Cardiac fibroblast (primary cell): ENCODE measurements at regions not wholly inside any gene's neighbourhood (a gene's known extent, or its start where the extent isn't known, plus 50 kb on each side); places are given as distances from the start of the nearest gene placed in this dataset.
A peak's percentile ranks its signal among the peaks of the same experiment; 100 is the strongest.
"Not testable (repeated sequence)": the region's sequence is repeated elsewhere in the genome, so short reads cannot be mapped to it uniquely, and the experiment has no call there.

ENCODE experiments used
- DNase-seq, 2 donors: peaks; one replicate each; pipeline versions ENCODE4 v3.0.0 to v3.0.0-alpha.2; 2010; ENCODE audit warnings: low read depth in 2 of 2
- H3K4me3 ChIP-seq, 2 donors: replicated peaks in 1 of 2; 1 replicate in 1 of 2; 2 replicates in 1 of 2; pipeline ENCODE4 v1.5.1; 2011; ENCODE audit warnings: low read depth in 2 of 2, low read length in 2 of 2, mild to moderate bottlenecking in 2 of 2, moderate library complexity in 1 of 2
- TF ChIP-seq, protein P1 (sequence below): IDR thresholded peaks from one replicate; pipeline ENCODE4 v1.5.1; 2011; ENCODE audit warnings: low read depth, mild to moderate bottlenecking, low read length, inconsistent platforms

DNA sequence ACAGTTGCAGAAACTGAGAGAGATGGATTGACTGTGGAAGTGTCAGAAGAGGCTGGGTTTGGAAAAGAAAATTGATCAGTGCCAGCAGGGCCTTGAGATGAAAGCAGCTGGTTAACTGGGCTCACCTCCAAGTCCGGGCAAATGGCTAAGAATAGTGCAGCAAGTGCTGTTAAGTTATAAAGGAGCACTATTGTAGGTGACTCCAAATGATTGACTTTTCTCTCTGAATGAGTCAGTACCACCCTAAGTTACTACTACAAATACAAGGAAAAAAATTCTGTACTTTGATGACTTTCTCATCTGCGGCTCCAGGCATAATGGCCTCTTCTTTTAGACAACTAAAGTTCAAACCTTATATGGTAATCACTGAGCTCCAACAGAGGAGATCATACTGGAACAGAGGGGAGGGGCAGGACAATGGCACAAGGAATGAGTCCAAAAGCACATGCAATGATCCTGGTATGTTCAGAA, 733.4 kb upstream of the INTU start:
- peak; percentile 63 to 85 for DNase-seq
- TF ChIP-seq, protein P1, sequence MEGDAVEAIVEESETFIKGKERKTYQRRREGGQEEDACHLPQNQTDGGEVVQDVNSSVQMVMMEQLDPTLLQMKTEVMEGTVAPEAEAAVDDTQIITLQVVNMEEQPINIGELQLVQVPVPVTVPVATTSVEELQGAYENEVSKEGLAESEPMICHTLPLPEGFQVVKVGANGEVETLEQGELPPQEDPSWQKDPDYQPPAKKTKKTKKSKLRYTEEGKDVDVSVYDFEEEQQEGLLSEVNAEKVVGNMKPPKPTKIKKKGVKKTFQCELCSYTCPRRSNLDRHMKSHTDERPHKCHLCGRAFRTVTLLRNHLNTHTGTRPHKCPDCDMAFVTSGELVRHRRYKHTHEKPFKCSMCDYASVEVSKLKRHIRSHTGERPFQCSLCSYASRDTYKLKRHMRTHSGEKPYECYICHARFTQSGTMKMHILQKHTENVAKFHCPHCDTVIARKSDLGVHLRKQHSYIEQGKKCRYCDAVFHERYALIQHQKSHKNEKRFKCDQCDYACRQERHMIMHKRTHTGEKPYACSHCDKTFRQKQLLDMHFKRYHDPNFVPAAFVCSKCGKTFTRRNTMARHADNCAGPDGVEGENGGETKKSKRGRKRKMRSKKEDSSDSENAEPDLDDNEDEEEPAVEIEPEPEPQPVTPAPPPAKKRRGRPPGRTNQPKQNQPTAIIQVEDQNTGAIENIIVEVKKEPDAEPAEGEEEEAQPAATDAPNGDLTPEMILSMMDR: no peak
- no peak overlapping the region for H3K4me3 ChIP-seq

GRCh38 chr4:126906466-126906865, 726.3 kb upstream of the INTU start:
- H3K4me3 ChIP-seq: no peak overlapping the region
- no peak for DNase-seq
- TF ChIP-seq, protein P1: no peak

DNA sequence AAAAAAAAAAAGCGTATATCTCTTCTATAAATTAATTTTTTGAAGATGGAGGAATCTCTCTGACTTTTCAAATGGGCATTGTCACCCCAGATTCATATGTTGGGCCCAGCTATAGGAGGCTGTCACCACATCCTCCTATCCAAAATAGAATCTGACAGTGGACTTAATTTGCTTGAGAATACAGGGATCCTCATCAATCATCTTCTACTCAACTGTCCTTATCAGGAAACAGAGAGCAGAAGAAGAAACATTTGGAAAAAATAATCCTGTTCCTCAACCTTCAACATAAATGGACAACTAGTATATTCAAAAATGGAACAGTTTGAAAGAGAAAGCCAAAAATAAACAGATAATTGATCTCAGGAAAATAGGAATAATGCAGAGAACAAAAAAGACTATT, 725.4 kb upstream of the INTU start:
- TF ChIP-seq, protein P1: no peak
- DNase-seq: no peak
- H3K4me3 ChIP-seq: no peak overlapping the region

GRCh38 chr4:126916049-126916625, 716.6 kb upstream of the INTU start:
- H3K4me3 ChIP-seq: no peak overlapping the region
- DNase-seq: peak in 1 of 2 donors; percentile 32
- TF ChIP-seq, protein P1: no peak

DNA sequence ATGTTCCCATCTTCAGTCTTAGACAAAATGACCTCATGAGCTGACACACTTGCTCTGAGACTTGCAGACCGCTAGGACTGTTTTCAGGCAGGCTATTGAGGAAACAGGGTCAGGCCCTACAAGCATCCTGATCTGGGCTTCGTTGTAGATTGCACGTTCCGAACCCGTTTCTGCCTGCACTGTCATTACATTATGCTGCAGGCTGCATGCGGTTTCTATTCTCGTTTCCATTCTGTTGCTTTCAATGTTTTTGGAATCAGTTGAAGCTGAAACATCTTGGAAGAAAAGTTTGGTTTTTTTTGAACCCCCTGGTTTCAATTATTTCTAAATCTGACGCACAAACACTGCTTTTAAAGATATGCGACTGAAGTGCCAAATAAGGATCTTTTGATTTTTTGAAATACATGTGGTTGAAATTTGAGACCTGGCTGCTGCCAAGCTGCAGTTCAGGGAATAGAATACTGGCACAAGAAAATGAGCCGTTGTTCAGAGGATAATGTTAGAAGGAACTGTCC, 716.1 kb upstream of the INTU start:
- no peak overlapping the region for H3K4me3 ChIP-seq
- DNase-seq: peak; percentile 19 to 74

GRCh38 chr4:126922328-126922938, 710.3 kb upstream of the INTU start:
- H3K4me3 ChIP-seq, DNase-seq: not testable (repeated sequence)

More for the DNA sequence above, 716.1 kb upstream of the INTU start:
- TF ChIP-seq, protein P1: no peak

DNA sequence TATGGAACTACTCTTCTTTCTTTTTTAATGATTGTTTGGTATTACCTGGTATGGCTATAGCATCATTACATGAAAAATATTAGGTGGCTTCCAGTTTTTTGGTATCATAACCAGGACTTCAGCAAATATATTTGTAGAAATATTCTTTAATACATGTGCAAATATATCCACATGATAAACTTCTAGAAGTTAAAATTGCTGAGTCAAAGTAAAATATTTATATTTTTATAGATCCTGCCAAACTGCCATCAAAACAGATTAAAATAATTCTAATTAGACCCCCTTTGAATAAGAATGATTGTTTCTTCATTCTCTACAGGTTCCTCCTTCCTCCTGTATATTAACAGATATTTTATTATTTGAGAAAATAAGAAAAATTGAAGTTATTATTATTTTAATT, 708.5 kb upstream of the INTU start:
- no peak for DNase-seq
- no peak overlapping the region for H3K4me3 ChIP-seq
- TF ChIP-seq, protein P1: no peak

DNA sequence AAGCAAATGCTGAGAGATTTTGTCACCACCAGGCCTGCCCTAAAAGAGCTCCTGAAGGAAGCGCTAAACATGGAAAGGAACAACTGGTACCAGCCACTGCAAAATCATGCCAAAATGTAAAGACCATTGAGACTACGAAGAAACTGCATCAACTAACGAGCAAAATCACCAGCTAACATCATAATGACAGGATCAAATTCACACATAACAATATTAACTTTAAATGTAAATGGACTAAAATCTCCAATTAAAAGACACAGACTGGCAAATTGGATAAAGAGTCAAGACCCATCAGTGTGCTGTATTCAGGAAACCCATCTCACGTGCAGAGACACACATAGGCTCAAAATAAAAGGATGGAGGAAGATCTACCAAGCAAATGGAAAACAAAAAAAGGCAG, 702.7 kb upstream of the INTU start:
- H3K4me3 ChIP-seq, DNase-seq: not testable (repeated sequence)
